Liver (tissue), 8 donors: ENCODE measurements at regions not wholly inside any gene's neighbourhood (a gene's known extent, or its start where the extent isn't known, plus 50 kb on each side); places are given as distances from the start of the nearest gene placed in this dataset.
A peak's percentile ranks its signal among the peaks of the same experiment; 100 is the strongest.

ENCODE experiments used
- DNase-seq: peaks from one replicate; pipeline ENCODE4 v3.0.0-alpha.2; 2017; ENCODE audit warnings: low spot score
- H3K27ac ChIP-seq, 2 donors: one replicate each; pipeline ENCODE4 v1.7.0; 2013; ENCODE audit warnings: inconsistent platforms in 2 of 2, low read length in 2 of 2, control low read depth in 1 of 2, low read depth in 1 of 2, mild to moderate bottlenecking in 1 of 2
- H3K27me3 ChIP-seq, 4 donors: one replicate each; pipeline versions ENCODE4 v1.6.1 to v1.7.0; 2013; ENCODE audit warnings: low read length in 3 of 4, inconsistent platforms in 1 of 4, mild to moderate bottlenecking in 1 of 4, moderate library complexity in 1 of 4; ENCODE audit not compliant: control insufficient read depth in 4 of 4, insufficient read depth in 4 of 4
- H3K36me3 ChIP-seq, 4 donors: one replicate each; pipeline versions ENCODE4 v1.6.1 to v1.7.0; 2013; ENCODE audit warnings: low read length in 3 of 4, mild to moderate bottlenecking in 3 of 4, low read depth in 1 of 4, moderate library complexity in 1 of 4; ENCODE audit not compliant: control insufficient read depth in 4 of 4, insufficient read depth in 3 of 4
- H3K4me1 ChIP-seq, 4 donors: one replicate each; pipeline versions ENCODE4 v1.6.1 to v1.7.0; 2013; ENCODE audit warnings: low read length in 3 of 4, mild to moderate bottlenecking in 3 of 4, moderate library complexity in 1 of 4; ENCODE audit not compliant: control insufficient read depth in 4 of 4, insufficient read depth in 4 of 4
- H3K4me3 ChIP-seq, 3 donors: one replicate each; pipeline versions ENCODE4 v1.6.1 to v1.7.0; 2013; ENCODE audit warnings: low read length in 3 of 3, control low read depth in 1 of 3, low read depth in 1 of 3, mild to moderate bottlenecking in 1 of 3
- H3K9ac ChIP-seq, 2 donors: one replicate each; pipeline ENCODE4 v1.7.0; 2013; ENCODE audit warnings: low read length in 2 of 2, mild to moderate bottlenecking in 2 of 2, moderate library complexity in 2 of 2, control low read depth in 1 of 2, low read depth in 1 of 2
- H3K9me3 ChIP-seq, 4 donors: one replicate each; pipeline versions ENCODE4 v1.6.1 to v1.7.0; 2013; ENCODE audit warnings: low read length in 3 of 4; ENCODE audit not compliant: control insufficient read depth in 4 of 4
- ATF3 ChIP-seq: IDR thresholded peaks from 2 replicates; pipeline ENCODE4 v1.6.1; 2016; ENCODE audit warnings: antibody characterized with exemption
- EGR1 ChIP-seq, 2 donors: IDR thresholded peaks; 2 replicates each; pipeline ENCODE4 v1.6.1; 2016 to 2018; ENCODE audit warnings: antibody characterized with exemption in 2 of 2, low read depth in 2 of 2
- FOXA1 ChIP-seq: IDR thresholded peaks from 2 replicates; pipeline ENCODE4 v1.6.1; 2016; ENCODE audit warnings: antibody characterized with exemption
- FOXA2 ChIP-seq: IDR thresholded peaks from 2 replicates; pipeline ENCODE4 v1.6.1; 2016; ENCODE audit warnings: antibody characterized with exemption
- GABPA ChIP-seq, 2 donors: IDR thresholded peaks in 1 of 2; conservative IDR thresholded peaks in 1 of 2; 2 replicates each; pipeline ENCODE4 v1.6.1; 2016; ENCODE audit warnings: antibody characterized with exemption in 2 of 2, mild to moderate bottlenecking in 1 of 2, moderate library complexity in 1 of 2
- HNF4A ChIP-seq, 2 donors: conservative IDR thresholded peaks; 2 replicates each; pipeline ENCODE4 v1.6.1; 2016; ENCODE audit warnings: antibody characterized with exemption in 2 of 2, mild to moderate bottlenecking in 2 of 2
- HNF4G ChIP-seq: IDR thresholded peaks from 2 replicates; pipeline ENCODE4 v1.6.1; 2016; ENCODE audit warnings: antibody characterized with exemption
- JUND ChIP-seq, 2 donors: IDR thresholded peaks; 2 replicates each; pipeline ENCODE4 v1.6.1; 2016; ENCODE audit warnings: antibody characterized with exemption in 2 of 2
- NR2F2 ChIP-seq: IDR thresholded peaks from 2 replicates; pipeline ENCODE4 v1.6.1; 2016; ENCODE audit warnings: antibody characterized with exemption
- RAD21 ChIP-seq, 2 donors: IDR thresholded peaks; 2 replicates each; pipeline ENCODE4 v1.6.1; 2016; ENCODE audit warnings: antibody characterized with exemption in 2 of 2, mild to moderate bottlenecking in 2 of 2
- REST ChIP-seq: IDR thresholded peaks from 2 replicates; pipeline ENCODE4 v1.6.1; 2016; ENCODE audit warnings: antibody characterized with exemption, mild to moderate bottlenecking
- RXRA ChIP-seq, 2 donors: IDR thresholded peaks; 2 replicates each; pipeline ENCODE4 v1.6.1; 2017 to 2018; ENCODE audit warnings: antibody characterized with exemption in 2 of 2, mild to moderate bottlenecking in 1 of 2
- SP1 ChIP-seq: IDR thresholded peaks from 2 replicates; pipeline ENCODE4 v1.6.1; 2018; ENCODE audit warnings: antibody characterized with exemption, mild to moderate bottlenecking
- TAF1 ChIP-seq: conservative IDR thresholded peaks from 2 replicates; pipeline ENCODE4 v1.6.1; 2016; ENCODE audit warnings: antibody characterized with exemption, mild to moderate bottlenecking
- YY1 ChIP-seq: IDR thresholded peaks from 2 replicates; pipeline ENCODE4 v1.6.1; 2016; ENCODE audit warnings: antibody characterized with exemption, mild to moderate bottlenecking
- ZBTB33 ChIP-seq: IDR thresholded peaks from 2 replicates; pipeline ENCODE4 v1.6.1; 2016; ENCODE audit warnings: antibody characterized with exemption
- WGBS: extraction: QIAGEN DNeasy Blood & Tissue Kit; methylation state at CpG from one replicate; pipeline ENCODE4 v1.1.7; 2013; 5-methylcytosine and 5-hydroxymethylcytosine counted together
- TF ChIP-seq, protein P1 (sequence below): IDR thresholded peaks from 2 replicates; pipeline ENCODE4 v1.6.1; 2016; ENCODE audit warnings: antibody characterized with exemption
- TF ChIP-seq, protein P2 (sequence below): fragments of 150-350 bp; IDR thresholded peaks from 2 replicates; pipeline ENCODE4 v1.5.1; 2017; ENCODE audit warnings: improper control_type of control experiment, low read depth, low read length; ENCODE audit not compliant: missing input control
- donor health status: healthy.
- donor health status: healthy.
- donor health status: healthy.
- donor health status: healthy.
- donor health status: healthy.

DNA sequence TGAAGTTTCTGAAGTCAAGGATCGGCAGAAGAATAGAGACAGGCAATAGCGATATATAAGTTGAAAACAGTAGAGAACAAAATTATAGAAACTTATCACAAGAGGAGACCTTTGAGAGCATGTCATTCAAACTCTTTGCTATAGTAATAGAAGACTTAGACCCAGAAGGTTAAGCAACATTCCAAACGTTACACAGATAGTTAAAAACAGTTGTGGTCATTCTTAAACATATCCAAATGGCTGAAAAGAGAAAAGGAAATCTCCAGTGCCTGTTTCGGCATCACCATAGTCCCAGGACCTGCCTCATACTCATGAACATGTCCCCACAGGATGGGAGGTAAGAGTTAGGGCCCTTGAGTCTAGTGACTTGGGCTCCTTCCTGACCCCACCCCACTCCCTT lies 258.1 kb upstream of the NOCT start:
- Histone ChIP-seq H3K36me3 (no peaks in the 10 kb centered on the region), H3K9ac (no peak overlapping the region), H3K4me1 (no peaks in the 10 kb centered on the region), H3K4me3 (no peak overlapping the region), H3K9me3 (peaks cover 0 to 7% (median 0%) of the 10 kb centered on the region in 4 donors), H3K27me3 (no peaks in the 10 kb centered on the region), H3K27ac (no peak overlapping the region)
- TF ChIP-seq SP1: no peak
- no peak for TF ChIP-seq REST
- no peak for TF ChIP-seq JUND (IDR thresholded peaks at IDR 0.05)
- TF ChIP-seq FOXA1: no peak
- TF ChIP-seq HNF4A (conservative IDR thresholded peaks at IDR 0.05): no peak
- TF ChIP-seq FOXA2: no peak
- no peak for TF ChIP-seq TAF1
- TF ChIP-seq ZBTB33: no peak
- no peak for TF ChIP-seq ATF3
- no peak for TF ChIP-seq HNF4G
- TF ChIP-seq RAD21 (IDR thresholded peaks at IDR 0.05): no peak
- TF ChIP-seq, protein P1, sequence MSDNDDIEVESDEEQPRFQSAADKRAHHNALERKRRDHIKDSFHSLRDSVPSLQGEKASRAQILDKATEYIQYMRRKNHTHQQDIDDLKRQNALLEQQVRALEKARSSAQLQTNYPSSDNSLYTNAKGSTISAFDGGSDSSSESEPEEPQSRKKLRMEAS: no peak
- TF ChIP-seq, protein P2, sequence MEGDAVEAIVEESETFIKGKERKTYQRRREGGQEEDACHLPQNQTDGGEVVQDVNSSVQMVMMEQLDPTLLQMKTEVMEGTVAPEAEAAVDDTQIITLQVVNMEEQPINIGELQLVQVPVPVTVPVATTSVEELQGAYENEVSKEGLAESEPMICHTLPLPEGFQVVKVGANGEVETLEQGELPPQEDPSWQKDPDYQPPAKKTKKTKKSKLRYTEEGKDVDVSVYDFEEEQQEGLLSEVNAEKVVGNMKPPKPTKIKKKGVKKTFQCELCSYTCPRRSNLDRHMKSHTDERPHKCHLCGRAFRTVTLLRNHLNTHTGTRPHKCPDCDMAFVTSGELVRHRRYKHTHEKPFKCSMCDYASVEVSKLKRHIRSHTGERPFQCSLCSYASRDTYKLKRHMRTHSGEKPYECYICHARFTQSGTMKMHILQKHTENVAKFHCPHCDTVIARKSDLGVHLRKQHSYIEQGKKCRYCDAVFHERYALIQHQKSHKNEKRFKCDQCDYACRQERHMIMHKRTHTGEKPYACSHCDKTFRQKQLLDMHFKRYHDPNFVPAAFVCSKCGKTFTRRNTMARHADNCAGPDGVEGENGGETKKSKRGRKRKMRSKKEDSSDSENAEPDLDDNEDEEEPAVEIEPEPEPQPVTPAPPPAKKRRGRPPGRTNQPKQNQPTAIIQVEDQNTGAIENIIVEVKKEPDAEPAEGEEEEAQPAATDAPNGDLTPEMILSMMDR: no peak
- no peak for TF ChIP-seq GABPA (IDR thresholded peaks at IDR 0.05 in 1 of 2, conservative IDR thresholded peaks at IDR 0.05 in 1 of 2)
- no peak for TF ChIP-seq EGR1 (IDR thresholded peaks at IDR 0.05; ENCODE audit: low read depth in 2 of 2)
- no peak for TF ChIP-seq RXRA (IDR thresholded peaks at IDR 0.05)
- no peak for TF ChIP-seq YY1
- no peak for TF ChIP-seq NR2F2
- DNase-seq: no peak
- WGBS: 84% methylated on average over 4 of the region's 4 CpGs

DNA sequence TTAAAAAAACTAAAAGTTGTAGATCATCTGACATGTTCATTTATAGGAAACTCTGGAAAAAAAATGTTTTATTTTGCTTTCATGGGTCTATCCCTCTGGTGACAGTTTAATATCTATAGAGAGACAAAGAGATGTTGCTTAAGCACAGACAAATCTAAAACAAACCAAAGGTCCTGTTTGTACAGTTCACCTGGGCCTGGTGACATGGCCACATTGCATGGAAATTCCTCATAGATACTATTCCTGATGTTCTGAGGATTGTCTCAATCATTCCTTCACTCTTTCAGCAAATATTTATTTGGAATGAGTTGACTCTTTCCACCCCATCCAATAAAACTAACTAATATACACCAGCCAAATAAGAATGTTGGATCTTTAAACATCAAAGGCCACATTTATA lies 259.1 kb upstream of the NOCT start:
- TF ChIP-seq GABPA (IDR thresholded peaks at IDR 0.05 in 1 of 2, conservative IDR thresholded peaks at IDR 0.05 in 1 of 2) (no peak), HNF4A (conservative IDR thresholded peaks at IDR 0.05) (peak; percentile 25 to 28)
- H3K4me3 ChIP-seq: no peak overlapping the region
- DNase-seq: no peak
- no peaks in the 10 kb centered on the region for H3K4me1 ChIP-seq
- no peak overlapping the region for H3K27ac ChIP-seq
- no peak overlapping the region for H3K9ac ChIP-seq
- peaks cover 0 to 7% (median 0%) of the 10 kb centered on the region in 4 donors for H3K9me3 ChIP-seq
- no peaks in the 10 kb centered on the region for H3K36me3 ChIP-seq
- no peaks in the 10 kb centered on the region for H3K27me3 ChIP-seq
